ENCODE measurements at regions not wholly inside any gene's neighbourhood (a gene's known extent, or its start where the extent isn't known, plus 50 kb on each side); places are given as distances from the start of the nearest gene placed in this dataset.
"Not testable (repeated sequence)": the region's sequence is repeated elsewhere in the genome, so short reads cannot be mapped to it uniquely, and the experiment has no call there.

DNA sequence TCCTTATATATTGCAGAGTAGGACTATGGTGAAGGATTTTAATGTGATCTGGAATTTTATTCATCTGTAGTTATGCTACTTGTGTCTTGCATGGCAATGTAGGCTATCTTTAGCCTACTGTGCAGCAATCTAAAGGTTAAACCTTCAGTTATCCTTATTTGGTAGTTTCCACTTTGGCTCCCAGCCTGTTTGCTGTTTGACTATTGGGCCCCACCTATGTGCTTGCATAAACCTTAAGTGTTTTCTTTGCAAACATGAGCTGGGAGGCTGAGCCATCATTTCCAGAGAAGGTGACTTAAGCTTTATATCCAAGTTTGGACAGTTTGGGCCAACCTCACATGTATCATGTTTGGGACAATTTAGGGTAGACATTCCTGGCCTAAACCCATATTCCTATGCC lies 537.5 kb downstream of the BTBD3 start:
- no peak for DNase-seq (ENCODE audit: low read depth in 2 of 2)

DNA sequence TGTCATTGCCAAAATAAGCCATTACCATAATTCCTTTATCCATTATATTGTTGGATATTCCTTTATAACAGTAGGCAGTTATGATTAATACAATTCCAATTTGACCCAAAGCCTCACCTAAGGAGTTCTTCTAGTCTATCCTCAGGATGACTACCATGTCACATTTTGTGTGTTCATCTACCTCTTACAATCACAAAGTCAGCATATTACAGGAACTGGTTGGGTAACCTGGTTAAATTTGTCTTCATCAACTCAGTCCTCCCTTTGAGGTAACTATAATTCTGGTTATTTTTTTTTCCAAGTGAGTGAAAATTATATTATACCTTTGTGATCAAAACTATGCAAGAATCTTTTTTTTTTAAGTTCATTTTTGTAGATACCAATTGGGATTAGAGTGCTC lies 540.5 kb downstream of the BTBD3 start:
- DNase-seq (ENCODE audit: low read depth in 2 of 2): no peak

DNA sequence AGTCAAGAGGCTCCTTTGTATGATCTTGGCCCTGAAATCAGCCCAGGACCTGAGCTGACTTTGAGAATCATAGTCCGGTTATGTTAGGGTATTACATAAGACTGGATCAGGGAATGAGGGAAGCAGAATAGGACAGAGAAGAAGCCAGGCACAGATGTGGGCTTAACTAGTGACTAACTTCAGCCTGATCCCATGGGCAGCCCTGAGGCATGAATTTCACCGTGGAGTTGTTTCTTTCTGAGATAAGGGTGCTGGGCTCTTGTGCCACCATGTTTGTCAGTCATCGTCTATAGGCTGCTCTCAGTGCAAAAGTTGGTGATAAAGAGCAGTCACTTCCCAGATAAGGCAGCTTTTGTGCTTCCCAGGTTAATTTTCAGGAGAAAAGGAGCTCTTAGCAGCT lies 544.7 kb upstream of the SPTLC3 start:
- DNase-seq (ENCODE audit: low read depth in 2 of 2): no peak

DNA sequence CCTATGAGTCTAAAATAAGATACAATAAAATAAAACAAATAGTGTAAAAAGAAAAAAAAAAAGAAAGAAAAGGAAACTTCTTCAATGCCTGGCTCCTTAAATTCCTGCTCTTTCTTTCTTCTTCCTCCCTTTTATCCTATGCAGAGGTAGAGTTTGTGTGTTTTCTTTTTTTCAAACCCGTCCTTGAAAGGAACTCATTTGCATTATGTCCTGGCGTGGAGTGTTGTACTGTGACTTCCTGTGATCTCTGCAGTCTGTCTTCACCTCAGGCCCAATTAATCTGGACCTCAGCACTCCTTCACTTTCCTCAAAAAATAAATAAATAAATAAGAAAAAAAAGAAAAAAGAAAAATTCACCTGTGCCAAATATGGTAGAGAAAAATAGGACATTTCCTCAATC lies 541.9 kb upstream of the SPTLC3 start:
- no peak for DNase-seq (ENCODE audit: low read depth in 2 of 2)

DNA sequence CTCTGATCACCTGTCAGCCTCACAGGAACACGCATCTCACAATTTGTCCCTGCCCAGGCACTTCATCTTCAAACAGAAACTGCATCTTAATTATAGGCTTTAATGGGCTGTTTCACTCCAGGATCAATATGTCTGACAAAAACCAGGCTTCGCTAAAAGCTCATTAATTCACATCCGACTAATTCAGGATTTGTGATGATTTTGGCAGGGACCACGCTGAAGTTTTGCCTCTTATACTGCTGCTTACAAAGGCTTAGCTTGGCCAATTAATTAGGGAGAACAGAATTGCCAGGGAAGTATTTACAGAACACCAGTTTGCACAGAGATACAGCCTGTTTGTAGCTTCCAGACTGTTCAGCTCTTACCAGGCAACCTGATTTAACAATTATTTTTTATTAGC lies 541.0 kb upstream of the SPTLC3 start:
- DNase-seq (ENCODE audit: low read depth in 2 of 2): no peak

DNA sequence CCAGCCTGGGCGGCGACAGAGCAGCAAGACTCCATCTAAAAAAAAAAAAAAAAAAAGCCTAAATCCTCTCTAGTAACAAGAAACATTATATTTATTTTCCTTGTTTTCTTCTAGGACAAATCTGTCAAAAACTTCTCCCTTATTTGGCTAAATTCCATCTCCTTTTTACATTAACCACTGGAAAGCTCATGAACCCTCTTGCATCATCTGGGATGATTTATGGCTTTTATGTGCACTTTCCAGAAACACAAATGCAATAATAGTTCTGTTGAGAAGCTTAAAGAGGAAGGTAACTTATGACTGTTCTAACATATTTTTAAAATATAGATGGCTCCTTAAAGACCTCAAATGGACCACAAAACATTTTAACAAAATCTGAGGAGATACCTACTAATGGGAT lies 526.1 kb upstream of the SPTLC3 start:
- DNase-seq (ENCODE audit: low read depth in 2 of 2): no peak

DNA sequence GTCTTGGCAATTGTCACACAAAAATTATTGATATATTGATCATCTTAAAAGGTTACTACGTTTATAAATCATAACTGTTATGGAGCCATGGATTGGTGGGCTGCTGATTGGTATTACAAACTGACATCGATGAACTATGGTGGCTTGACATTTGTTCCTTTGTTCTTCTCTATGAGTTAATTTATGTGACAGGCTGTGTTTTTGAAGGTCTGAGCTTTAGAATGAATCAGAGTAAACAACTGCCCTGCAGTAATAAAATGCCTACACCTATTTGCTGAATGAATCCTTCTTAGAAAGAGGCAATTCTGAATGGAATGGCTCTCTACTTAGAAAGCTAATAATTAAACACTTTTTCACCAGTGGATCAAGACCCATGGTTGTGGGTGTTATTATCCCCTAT lies 506.3 kb upstream of the SPTLC3 start:
- no peak for DNase-seq (ENCODE audit: low read depth in 2 of 2)

DNA sequence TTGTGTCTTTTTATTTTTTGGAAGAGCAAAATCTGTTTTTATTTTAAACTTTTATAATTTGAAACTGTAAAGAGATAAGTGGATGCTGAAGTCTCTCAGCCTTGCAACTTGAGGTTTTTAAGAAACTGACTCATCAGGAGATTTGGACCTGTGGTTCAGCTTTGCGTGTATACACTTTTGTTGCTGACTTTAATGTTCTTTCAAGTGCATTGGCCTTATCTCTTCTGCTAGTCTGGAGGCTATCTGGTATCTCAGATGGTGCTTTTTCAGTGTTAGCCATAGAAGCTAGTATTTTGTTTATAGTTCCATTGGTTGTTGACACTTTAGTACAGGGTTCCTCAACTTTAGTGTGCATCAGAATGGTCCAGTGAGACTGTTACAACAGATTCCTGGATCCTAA lies 504.0 kb upstream of the SPTLC3 start:
- no peak for DNase-seq (ENCODE audit: low read depth in 2 of 2)

DNA sequence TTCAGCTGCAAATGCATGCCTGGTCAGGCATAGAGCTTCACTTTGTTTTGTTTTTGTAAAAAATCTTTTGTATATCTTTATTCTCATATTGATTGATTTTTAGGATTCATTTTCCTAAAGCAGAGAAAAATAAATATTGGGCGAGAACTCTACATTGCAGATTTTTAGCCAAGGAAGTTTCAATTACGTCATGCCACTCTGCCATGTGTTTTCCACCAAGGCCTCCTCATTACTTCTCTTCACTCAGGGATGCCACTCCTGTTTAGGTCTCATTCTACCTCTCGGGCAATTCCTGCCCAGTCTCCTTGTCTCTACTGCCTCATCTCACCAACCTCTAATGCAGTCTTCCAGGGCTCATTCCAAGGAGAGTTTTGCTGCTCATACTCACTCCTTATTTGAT lies 497.3 kb upstream of the SPTLC3 start:
- no peak for DNase-seq (ENCODE audit: low read depth in 2 of 2)

DNA sequence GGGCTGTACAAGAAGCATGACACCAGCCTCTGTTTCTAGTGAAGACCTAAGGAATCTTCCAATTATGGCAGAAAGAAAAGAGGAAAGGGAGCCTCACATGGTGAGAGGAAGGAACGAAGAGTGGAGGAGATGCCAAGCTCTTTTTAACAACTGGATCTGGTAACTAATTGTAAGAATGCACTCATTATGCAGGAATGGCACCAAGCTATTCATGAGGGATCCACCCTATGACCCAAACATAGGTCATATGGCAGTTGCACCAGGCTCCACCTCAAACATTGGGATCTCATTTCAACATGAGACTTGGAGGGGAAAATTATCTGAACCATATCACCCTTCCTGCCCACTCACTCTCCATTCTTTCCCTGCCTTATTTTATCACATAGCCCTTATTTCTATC lies 496.0 kb upstream of the SPTLC3 start:
- no peak for DNase-seq (ENCODE audit: low read depth in 2 of 2)

DNA sequence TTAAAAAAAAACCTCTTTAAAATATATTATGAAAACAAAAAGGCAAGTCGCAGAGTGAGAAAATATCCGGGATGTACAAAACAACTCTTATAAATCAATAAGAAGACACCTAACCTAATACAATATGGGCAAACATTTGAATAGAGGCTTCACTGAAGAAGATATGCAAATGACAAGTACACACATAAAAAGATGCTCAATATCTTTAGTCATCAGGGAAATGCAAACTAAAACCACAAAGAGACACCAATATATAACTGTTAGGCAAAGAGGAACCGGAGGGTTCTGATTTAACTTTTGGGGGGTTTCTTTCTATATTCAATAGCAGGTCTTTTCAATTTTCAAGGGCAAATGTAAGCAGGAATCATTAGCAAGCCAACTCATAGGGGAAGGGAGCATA lies 480.7 kb upstream of the SPTLC3 start:
- no peak for DNase-seq (ENCODE audit: low read depth in 2 of 2)

DNA sequence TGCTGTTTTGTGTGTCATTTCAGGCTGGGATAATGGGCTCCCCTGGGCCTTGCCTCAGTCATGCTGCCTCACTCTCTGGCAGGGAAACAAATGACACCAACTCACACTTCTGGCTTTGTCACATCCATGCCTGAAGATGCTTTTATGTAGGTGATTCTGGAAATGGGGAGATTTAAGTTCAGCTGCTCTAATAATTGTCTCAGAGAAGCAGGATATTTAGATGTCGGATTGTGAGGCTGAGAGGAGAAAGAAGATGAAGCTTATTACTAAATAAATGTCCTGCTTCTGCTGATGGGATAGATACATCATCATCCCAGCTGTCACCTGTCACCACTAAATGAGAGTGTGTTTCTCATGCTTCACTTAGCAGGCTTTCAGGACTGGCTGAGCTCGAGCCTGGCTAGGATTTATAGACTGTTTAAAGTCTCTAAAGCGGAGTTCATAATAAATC lies 480.2 kb upstream of the SPTLC3 start:
- DNase-seq (ENCODE audit: low read depth in 2 of 2): no peak

DNA sequence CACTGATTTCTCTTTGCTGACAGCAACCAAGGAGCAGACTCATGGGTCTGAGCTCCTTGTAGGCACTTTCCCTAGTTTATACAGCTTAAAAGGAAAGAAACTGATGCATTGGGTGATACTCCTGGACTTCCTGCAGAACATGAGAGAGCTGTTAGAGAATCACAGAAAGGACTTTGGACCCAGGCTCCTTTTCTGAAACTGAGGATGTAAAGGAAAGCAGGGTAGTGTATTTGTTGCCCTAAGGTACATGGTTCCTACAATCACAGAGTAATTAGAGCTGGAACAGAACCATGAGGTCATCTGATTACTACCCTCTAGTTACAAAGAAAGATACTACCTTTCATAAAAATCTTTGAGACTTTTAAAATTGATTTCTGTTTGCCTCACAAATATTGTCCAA lies 477.1 kb upstream of the SPTLC3 start:
- DNase-seq (ENCODE audit: low read depth in 2 of 2): no peak

DNA sequence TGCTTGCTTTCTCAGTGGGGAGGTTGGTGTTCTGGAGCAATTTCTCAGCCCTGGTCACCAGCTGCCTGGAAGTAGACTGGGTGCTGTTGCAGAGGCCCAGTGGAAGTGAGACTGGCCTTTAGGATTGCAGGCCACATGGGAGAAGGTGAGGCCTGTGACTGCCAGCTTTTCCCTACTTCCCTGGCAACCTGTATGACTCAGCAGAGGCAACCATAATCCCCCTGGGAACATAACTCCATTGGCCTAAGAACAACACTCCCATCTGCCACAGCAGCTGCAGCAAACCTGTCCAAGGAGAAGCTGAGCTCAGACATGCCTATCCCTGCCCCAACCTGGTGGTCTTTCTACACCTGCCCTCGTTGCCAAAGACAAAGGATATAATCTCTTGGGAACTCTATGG lies 473.5 kb upstream of the SPTLC3 start:
- no peak for DNase-seq (ENCODE audit: low read depth in 2 of 2)

DNA sequence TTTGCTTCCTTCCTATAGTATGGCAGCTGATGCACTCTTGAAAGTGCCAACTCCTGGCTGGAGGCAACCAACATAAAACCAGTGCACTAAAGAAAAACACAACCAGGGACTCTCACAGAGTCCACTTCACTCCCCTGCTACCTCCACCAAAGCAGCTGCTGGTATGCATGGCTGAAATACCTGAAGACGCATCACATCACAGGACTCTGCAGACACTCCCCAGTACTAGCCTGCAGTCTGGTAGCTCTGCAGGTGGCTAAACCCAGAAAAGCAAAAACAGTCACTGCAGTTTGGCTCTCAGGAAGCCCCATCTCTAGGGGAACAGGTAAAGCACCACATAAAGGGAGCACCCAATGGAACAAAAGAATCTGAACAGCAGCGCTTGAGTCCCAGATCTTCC lies 473.0 kb upstream of the SPTLC3 start:
- DNase-seq (ENCODE audit: low read depth in 2 of 2): no peak

DNA sequence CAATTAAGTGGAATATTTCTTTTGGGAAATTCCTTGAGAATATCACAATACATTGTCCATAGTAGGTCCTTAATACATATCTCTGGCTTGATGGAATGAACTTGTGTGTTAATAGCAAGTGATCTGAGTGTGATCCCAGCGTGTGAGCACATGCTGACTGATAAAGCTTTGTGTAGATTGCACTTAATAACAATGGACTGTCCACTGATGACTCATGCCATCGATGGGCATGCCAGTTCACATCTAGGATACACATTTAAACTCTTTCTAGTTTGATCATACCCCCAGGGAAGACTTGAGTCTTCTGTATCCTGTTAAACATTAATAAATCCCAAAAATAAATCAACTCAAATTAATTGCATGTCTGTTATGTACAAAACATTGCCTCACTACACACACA lies 454.3 kb upstream of the SPTLC3 start:
- no peak for DNase-seq (ENCODE audit: low read depth in 2 of 2)

DNA sequence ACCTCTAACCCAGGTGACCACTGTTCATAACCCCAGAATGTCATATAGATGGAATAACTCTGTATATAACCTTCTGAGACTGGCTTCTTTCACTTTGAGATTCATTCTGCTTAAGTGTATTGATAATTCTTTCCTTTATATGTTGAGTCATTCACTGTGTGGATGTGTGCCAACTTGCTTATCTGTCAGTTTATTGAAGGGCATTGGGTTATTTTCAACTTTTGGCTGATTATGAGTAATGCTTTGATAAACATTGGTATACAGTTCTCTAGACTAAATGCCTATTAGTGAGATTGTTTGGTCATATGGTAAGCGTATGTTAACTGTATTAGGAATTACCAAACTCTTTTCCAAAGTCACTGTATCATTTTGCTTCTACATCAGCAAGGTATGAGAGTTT lies 453.4 kb upstream of the SPTLC3 start:
- DNase-seq (ENCODE audit: low read depth in 2 of 2): no peak

DNA sequence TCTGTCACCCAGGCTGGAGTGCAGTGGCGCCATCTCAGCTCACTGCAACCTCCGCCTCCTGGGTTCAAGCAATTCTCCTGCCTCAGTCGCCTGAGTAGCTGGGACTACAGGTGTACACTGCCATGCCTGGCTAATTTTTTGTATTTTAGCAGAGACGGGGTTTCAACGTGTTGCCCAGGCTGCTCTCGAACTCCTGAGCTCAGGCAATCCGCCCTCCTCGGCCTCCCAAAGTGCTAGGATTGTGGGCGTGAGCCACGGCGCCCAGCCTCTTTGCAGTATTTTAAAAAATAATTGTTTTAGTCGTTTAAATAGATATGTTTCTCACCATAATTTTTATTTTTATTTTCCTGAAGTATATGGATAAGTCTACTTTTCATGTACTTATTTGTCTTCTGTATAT lies 452.9 kb upstream of the SPTLC3 start:
- DNase-seq (ENCODE audit: low read depth in 2 of 2): not testable (repeated sequence)

DNA sequence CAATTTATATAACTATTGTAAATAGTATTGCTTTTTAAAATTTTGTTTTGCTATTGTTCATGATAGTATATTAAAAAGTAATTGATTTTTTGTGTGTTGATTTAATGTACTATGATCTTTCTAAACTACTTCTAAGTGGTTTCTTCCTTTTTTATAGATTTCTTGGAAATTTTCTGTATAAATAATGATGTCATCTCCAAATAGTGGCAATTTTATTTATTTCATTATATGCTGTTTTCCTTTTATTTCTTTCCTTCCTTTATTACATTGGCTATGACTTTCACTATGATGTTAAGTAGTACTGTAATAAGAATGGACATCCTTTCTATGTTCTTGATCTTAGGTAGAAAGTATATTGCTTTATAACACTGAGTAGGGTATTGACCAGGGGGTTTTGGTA lies 451.5 kb upstream of the SPTLC3 start:
- no peak for DNase-seq (ENCODE audit: low read depth in 2 of 2)

DNA sequence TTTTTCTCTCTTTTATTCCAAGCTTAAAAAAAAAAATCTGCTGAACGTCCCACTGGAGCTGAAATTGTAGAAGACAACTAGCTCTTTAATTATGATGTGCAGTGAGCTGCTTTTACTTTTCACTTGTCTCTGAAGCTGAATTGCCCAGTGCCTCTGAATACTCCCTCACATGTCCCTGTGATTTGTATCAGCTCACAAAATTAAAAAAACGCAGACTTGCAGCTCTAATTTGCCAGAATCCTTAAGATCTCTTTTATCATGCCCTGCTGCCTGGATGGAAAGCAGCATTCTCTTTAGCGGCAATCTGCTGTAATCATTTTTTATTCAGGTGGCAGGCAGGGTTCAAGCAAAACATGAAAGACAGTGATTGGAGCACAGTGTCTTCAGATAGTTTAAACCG lies 443.8 kb upstream of the SPTLC3 start:
- no peak for DNase-seq (ENCODE audit: low read depth in 2 of 2)

DNA sequence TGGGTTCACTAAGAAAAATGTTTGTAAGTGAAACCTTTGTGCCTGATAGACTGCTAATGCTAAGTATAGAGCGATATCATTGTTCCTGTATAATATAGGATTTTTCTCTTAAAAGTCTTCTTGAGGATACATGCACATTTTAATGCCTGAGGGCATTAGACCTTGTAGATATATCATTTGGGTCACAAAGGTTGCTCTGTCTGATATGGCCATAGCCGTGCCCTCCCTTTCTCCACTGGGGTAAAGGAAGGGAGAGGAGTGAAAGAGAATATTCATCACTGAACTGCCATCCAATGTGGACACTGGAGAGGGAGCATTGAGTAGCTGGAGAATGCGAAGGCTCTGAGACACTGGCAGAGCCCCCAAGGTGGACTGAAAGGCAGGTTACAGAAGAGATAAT lies 442.2 kb upstream of the SPTLC3 start:
- DNase-seq (ENCODE audit: low read depth in 2 of 2): no peak

DNA sequence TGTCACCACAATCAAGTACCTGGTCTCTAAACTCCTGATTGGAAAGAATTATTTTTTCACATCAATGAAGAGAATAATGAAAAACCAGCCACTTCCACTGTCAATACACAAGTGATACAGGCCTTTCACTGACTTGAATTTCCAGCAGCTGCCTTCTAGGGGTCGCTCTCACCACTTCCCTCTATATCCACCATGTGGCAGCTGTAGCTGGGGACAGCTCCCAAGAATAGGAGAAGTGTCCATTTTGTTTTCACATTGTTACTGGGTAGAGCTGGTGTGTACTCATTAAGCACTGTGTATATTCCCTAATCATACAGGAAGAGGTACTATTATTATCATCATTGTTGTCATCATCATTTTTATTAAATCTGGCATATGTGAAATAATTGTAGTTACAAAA lies 438.4 kb upstream of the SPTLC3 start:
- no peak for DNase-seq (ENCODE audit: low read depth in 2 of 2)

DNA sequence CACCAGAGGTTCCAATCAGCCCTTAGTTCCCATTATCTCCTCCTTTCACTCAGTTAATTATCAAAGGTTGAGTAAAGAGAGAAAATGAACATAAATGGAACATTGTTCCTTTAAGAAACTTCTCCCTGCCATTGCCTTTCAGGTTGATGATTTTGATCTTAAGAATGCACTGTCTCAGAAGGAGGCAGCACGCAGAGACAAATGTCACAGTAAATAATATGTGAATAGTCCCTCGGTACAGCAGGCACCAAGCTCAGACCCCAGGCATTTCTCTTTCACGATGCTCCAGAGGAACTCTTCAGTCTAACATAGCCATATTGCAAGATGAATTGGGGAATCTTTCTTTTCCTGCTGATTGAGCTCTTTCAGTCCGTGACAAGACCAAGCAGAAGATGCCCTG lies 435.3 kb upstream of the SPTLC3 start:
- DNase-seq (ENCODE audit: low read depth in 2 of 2): no peak

DNA sequence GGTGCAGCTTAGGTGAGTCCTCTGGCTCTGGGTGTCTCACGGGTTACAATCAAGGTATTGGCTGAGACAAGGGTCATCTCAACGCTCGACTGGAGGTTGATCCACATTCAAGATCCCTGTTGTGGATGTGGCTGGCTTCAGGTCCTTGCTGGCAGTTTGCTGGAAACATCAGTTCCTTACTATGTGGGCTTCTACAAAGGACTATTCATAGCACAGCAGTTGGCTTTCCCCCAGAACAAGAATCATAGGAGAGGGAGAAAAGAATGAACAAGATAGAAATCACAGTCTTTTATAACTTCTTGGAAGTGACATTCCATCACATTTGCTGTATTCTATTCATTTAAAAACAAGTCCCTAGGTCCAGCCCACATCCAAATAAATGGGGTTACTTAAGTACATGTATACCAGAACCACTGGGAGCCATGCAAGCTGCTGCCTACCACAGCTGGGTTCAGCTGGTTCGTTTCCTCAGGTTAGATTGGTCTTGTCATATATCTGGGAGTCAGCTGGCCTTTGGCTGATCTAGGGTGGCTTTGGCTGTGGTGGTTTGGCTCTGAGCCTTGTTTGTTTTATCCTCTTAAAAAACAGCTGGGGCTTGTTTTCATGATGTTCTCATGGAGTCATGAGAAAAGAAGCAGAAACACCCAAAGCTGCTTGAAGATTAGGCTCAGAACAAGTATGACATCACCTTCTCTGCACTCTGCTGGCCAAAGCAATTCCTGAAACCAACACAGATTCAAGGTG lies 433.2 kb upstream of the SPTLC3 start:
- no peak for DNase-seq (ENCODE audit: low read depth in 2 of 2)
